IMR-90 (cell line): ENCODE measurements at regions not wholly inside any gene's neighbourhood (a gene's known extent, or its start where the extent isn't known, plus 50 kb on each side); places are given as distances from the start of the nearest gene placed in this dataset.

ENCODE experiments used
- ATAC-seq: fragments of 200-7000 bp; cut with Tn5 transposase; 2 replicates; pipeline ENCODE4 v1.9.1; 2020; ENCODE audit warnings: low read depth, mild to moderate bottlenecking, moderate library complexity
- BruUV-seq: library from RNA; stranded (reverse); fragments of 400-500 nt; replicated peaks from 2 replicates; lab custom pipeline; 2021; lab: Mats Ljungman, UMichigan
- CTCF ChIA-PET: fragments of 300-600 bp; formaldehyde crosslinking; extraction: SDS; loops from one replicate; lab custom pipeline; 2021; ENCODE audit warnings: antibody characterized with exemption; lab: Yijun Ruan, JAX
- POLR2A ChIA-PET: fragments of 300-600 bp; sonication (Branson Sonifier 250); formaldehyde crosslinking; loops from one replicate; lab custom pipeline; 2022; ENCODE audit warnings: antibody characterized with exemption; ENCODE audit not compliant: unreplicated experiment; lab: Charles Lee
- DNase-seq: peaks from one replicate; pipeline ENCODE4 v3.0.0; 2013
- H2AFZ ChIP-seq: replicated peaks from 2 replicates; pipeline ENCODE3; 2013; ENCODE audit warnings: low read length, mild to moderate bottlenecking; ENCODE audit not compliant: poor library complexity
- H2AK5ac ChIP-seq: 2 replicates; pipeline ENCODE4 v1.6.1; 2013; ENCODE audit warnings: low read depth, low read length, inconsistent platforms
- H2AK9ac ChIP-seq: replicated peaks from 2 replicates; pipeline ENCODE3; 2013; ENCODE audit warnings: mild to moderate bottlenecking, low read depth, low read length, moderate library complexity; ENCODE audit not compliant: poor library complexity
- H2BK120ac ChIP-seq: 2 replicates; pipeline ENCODE4 v1.6.1; 2013; ENCODE audit warnings: low read depth, low read length, inconsistent platforms
- H2BK15ac ChIP-seq: 3 replicates; pipeline ENCODE4 v1.6.1; 2013; ENCODE audit warnings: low read depth, low read length, inconsistent platforms
- H2BK20ac ChIP-seq: 2 replicates; pipeline ENCODE4 v1.6.1; 2013; ENCODE audit warnings: low read depth, mild to moderate bottlenecking, inconsistent platforms, low read length, moderate library complexity
- H2BK5ac ChIP-seq: 2 replicates; pipeline ENCODE4 v1.6.1; 2013; ENCODE audit warnings: mild to moderate bottlenecking, low read depth, low read length, inconsistent platforms; ENCODE audit not compliant: poor library complexity, severe bottlenecking
- H3K14ac ChIP-seq: replicated peaks from 2 replicates; pipeline ENCODE4 v1.6.1; 2013; ENCODE audit warnings: low read depth, low read length, inconsistent platforms
- H3K18ac ChIP-seq: 2 replicates; pipeline ENCODE4 v1.6.1; 2013; ENCODE audit warnings: low read depth, low read length, control low read depth
- H3K23ac ChIP-seq: 2 replicates; pipeline ENCODE4 v1.6.1; 2013; ENCODE audit warnings: low read depth, low read length, inconsistent platforms
- H3K27ac ChIP-seq: 2 replicates; pipeline ENCODE4 v1.5.1; 2013; ENCODE audit warnings: mild to moderate bottlenecking, control low read depth, low read length; ENCODE audit not compliant: insufficient read depth
- H3K27me3 ChIP-seq: 2 replicates; pipeline ENCODE4 v1.6.1; 2013; ENCODE audit warnings: low read length; ENCODE audit not compliant: control insufficient read depth, insufficient read depth
- H3K36me3 ChIP-seq: 2 replicates; pipeline ENCODE4 v1.6.1; 2013; ENCODE audit warnings: low read length, mixed read lengths; ENCODE audit not compliant: control insufficient read depth, insufficient read depth
- H3K4ac ChIP-seq: 2 replicates; pipeline ENCODE4 v1.6.1; 2013; ENCODE audit warnings: low read depth, low read length, inconsistent platforms
- H3K4me1 ChIP-seq: 2 replicates; pipeline ENCODE4 v1.6.1; 2013; ENCODE audit warnings: low read length, mixed read lengths; ENCODE audit not compliant: control insufficient read depth, insufficient read depth
- H3K4me2 ChIP-seq: 2 replicates; pipeline ENCODE4 v1.6.1; 2013; ENCODE audit warnings: low read depth, mild to moderate bottlenecking, control low read depth, low read length, moderate library complexity
- H3K4me3 ChIP-seq: 2 replicates; pipeline ENCODE4 v1.5.1; 2013; ENCODE audit warnings: low read depth, mild to moderate bottlenecking, control low read depth, low read length, moderate library complexity; ENCODE audit not compliant: insufficient read depth
- H3K56ac ChIP-seq: 2 replicates; pipeline ENCODE4 v1.6.1; 2013; ENCODE audit warnings: low read length, inconsistent platforms; ENCODE audit not compliant: insufficient read depth; ENCODE audit errors: extremely low read depth
- H3K79me1 ChIP-seq, 2 experiments: 2 replicates each; pipeline ENCODE4 v1.6.1; 2013; ENCODE audit warnings: low read length in 2 of 2, inconsistent platforms in 1 of 2, low read depth in 1 of 2
- H3K9ac ChIP-seq: 2 replicates; pipeline ENCODE4 v1.6.1; 2013; ENCODE audit warnings: low read depth, low read length, control low read depth
- H3K9me1 ChIP-seq: 2 replicates; pipeline ENCODE4 v1.6.1; 2013; ENCODE audit warnings: low read length, inconsistent platforms; ENCODE audit not compliant: insufficient read depth
- H3K9me3 ChIP-seq: 2 replicates; pipeline ENCODE4 v1.6.1; 2013; ENCODE audit warnings: low read length; ENCODE audit not compliant: control insufficient read depth, insufficient read depth
- H4K20me1 ChIP-seq: 2 replicates; pipeline ENCODE4 v1.6.1; 2013; ENCODE audit warnings: low read length, inconsistent platforms; ENCODE audit not compliant: insufficient read depth
- H4K5ac ChIP-seq: 2 replicates; pipeline ENCODE4 v1.6.1; 2013; ENCODE audit warnings: mild to moderate bottlenecking, low read depth, low read length, control low read depth
- H4K8ac ChIP-seq, 2 experiments: 2 replicates each; pipeline ENCODE4 v1.6.1; 2013; ENCODE audit warnings: low read depth in 2 of 2, low read length in 2 of 2, control low read depth in 1 of 2, inconsistent platforms in 1 of 2
- H4K91ac ChIP-seq: 2 replicates; pipeline ENCODE4 v1.6.1; 2013; ENCODE audit warnings: low read depth, low read length, inconsistent platforms; ENCODE audit not compliant: insufficient read depth
- BHLHE40 ChIP-seq: fragments of 150-350 bp; IDR thresholded peaks from 2 replicates; pipeline ENCODE4 v1.6.1; 2016; ENCODE audit warnings: mild to moderate bottlenecking, low read depth, low read length
- WGBS, 2 experiments: methylation state at CpG; one replicate each; pipeline versions ENCODE4 v1.1.5 to v1.1.7; 2013; ENCODE audit warnings: missing lambda C conversion rate in 2 of 2; ENCODE audit not compliant: insufficient read length in 1 of 2; ENCODE audit errors: extremely low coverage in 2 of 2; 5-methylcytosine and 5-hydroxymethylcytosine counted together
- dilution Hi-C: fragments of 300-500 bp; cut with HindIII; formaldehyde crosslinking; loops from one replicate; pipeline ENCODE4 v1.14.3; 2018; ENCODE audit warnings: low sequenced_read_pairs; ENCODE audit not compliant: unreplicated experiment
- in situ Hi-C: fragments of 300-500 bp; cut with MboI; formaldehyde crosslinking; loops from 3 replicates; pipeline ENCODE4 v1.14.3; 2019; ENCODE audit warnings: low sequenced_read_pairs, inconsistent platforms, mixed read lengths
- intact Hi-C: fragments of 100-400 bp; cut with micrococcal nuclease; formaldehyde crosslinking; loops from 2 replicates; pipeline ENCODE4 v1.10.0; 2022

DNA sequence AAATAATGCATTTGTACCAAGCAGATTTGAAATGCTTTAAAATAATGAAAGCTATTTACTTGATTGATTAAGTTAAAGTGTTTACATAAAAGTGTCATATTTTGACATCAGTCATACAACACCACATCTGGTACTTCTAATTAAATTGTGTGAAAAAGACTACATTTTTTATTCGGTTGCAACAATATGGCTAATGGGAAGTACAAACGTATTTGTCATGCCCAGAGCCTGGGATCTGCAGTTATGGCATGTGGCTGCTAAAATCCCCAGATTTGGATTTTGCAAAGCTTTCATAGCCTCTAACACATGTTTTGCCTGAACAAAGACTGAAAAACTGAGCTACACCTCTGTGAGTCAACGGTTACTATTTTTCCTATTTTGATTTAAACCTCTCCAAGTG lies 66.6 kb downstream of the LLPH start:
- H3K4ac ChIP-seq = no peak overlapping the region
- H3K14ac ChIP-seq = no peak overlapping the region
- WGBS, 2 experiments = no CpG with 5 or more reads among the region's 3 CpGs
- peaks cover 6% of the 10 kb centered on the region for H3K9me1 ChIP-seq
- H2AK9ac ChIP-seq = no peak overlapping the region
- no peak for TF ChIP-seq BHLHE40
- no peak overlapping the region for H3K18ac ChIP-seq
- H3K27ac ChIP-seq = no peak overlapping the region
- H3K36me3 ChIP-seq = no peaks in the 10 kb centered on the region
- H2BK5ac ChIP-seq = no peak overlapping the region
- no peak overlapping the region for H3K9ac ChIP-seq
- in situ Hi-C loops = no loop called here
- H4K20me1 ChIP-seq = no peaks in the 10 kb centered on the region
- no TSS peak for BruUV-seq
- peaks cover 17% of the 10 kb centered on the region for H3K27me3 ChIP-seq
- H2AFZ ChIP-seq = no peak overlapping the region
- no peaks in the 10 kb centered on the region for H3K9me3 ChIP-seq
- H2BK120ac ChIP-seq = no peak overlapping the region
- no peak overlapping the region for H2AK5ac ChIP-seq
- no peak overlapping the region for H3K4me2 ChIP-seq
- ChIA-PET POLR2A (no interaction called here), CTCF (no interaction called here)
- peaks cover 11% of the 10 kb centered on the region for H3K4me1 ChIP-seq
- no peak overlapping the region for H4K91ac ChIP-seq
- dilution Hi-C loops = no loop called here
- H3K4me3 ChIP-seq = no peak overlapping the region
- DNase-seq (no peak), ATAC-seq (no peak)
- H2BK15ac ChIP-seq = no peak overlapping the region
- no peak overlapping the region for H3K23ac ChIP-seq
- intact Hi-C loops = no loop called here
- H3K56ac ChIP-seq = no peak overlapping the region
- H4K8ac ChIP-seq = no peak overlapping the region
- no peak overlapping the region for H2BK20ac ChIP-seq
- H4K5ac ChIP-seq = no peak overlapping the region
- no peaks in the 10 kb centered on the region for H3K79me1 ChIP-seq
